GM18870 (cell line): ENCODE measurements at regions not wholly inside any gene's neighbourhood (a gene's known extent, or its start where the extent isn't known, plus 50 kb on each side); places are given as distances from the start of the nearest gene placed in this dataset.
"Not testable (repeated sequence)": the region's sequence is repeated elsewhere in the genome, so short reads cannot be mapped to it uniquely, and the experiment has no call there.

ENCODE experiments used
- ATAC-seq: cut with Tn5 transposase; IDR thresholded peaks from one replicate; pipeline ENCODE4 v1.9.1; 2021; ENCODE audit warnings: moderate library complexity; ENCODE audit not compliant: unreplicated experiment

DNA sequence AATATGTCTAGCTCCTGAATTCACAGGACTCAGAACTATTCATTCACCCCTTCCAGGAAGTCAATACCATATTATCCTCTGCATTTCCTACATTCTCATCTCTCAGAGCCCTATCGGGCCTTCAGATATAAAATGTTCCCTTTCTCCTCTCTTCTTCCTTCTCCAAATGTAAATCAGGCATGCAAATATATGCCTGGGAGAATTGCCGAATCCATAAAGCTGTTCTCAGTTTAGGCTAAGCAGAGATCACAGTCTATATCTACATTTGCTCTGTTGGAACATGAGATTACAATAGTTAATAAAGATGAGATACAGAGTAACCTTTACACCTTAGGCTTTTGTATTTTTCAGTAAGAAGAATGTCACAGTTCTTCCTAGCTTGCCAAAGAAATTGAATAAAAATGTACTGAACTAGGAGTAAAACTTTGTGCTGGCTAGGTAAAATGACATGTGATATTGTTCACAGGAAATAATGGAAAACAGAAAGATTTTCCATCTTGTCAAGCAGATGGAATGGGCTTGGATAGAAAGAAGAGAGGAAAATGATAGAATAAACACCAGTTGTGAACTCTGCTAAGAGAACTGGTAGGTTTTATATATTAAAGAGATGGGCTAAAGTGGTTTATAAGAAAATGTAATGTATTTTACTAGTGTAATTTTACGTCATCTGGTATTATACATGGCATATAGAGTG is 161.5 kb downstream of the NRIP1 start:
- ATAC-seq, result no peak

DNA sequence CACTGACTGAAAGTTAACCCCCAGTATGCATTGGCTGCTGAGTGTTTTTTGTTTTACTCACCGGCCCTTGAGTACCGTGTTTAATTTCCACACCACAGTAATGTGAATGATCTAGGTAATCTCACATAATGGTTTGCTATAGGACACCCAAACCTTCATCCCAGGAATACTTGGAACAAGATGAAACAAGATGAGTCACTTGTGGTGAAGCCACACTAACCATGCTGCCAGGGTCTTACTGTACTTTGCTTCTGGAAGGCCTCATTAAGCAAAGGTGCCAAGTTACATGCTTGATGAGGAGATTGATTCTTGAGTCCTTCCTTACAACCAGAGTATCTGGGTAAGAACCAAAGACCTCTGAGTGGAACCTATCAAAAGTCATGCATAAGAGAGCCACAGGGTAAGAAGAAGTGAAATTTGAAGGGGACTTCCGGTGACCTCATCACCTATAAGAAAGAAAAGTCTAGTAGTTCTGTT is 163.3 kb downstream of the NRIP1 start:
- ATAC-seq, result no peak

DNA sequence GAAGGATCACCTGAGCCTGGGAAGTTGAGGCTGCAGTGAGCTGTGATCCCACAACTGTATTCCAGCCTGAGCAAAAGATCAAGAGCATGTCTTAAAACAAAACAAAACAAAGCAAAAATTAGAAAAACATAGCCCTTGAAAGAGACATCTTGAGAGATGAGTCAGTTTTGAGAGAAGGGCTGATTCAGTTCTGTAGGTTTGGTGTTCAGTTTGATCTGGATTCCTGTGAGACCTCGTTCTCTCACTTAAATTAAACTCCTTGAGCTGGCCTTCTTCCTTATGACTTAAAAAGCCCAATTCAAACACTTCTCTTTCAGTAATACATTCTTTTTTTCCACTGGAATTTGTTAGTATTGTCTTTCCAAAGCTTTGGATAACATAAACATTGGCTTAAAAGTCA is 164.2 kb downstream of the NRIP1 start:
- ATAC-seq, result no peak

DNA sequence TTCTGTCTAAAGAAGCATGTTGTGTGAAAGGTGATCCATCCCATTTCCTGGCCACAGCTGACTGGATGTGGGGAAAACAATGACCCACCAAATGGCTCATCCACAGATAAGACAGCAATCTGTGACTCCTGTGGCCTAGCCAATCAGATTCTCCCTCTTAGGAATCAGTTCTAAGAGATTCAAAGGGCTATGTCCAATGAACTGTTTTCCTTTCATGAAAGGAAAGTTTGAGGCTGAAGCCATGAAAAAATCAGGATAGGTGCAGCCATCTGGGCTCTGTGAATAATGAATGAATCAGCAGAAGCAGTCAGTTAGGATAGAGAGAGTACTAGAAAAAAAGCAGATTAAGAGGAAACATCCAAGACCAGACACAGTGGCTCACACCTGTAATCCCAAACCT is 164.7 kb downstream of the NRIP1 start:
- no peak for ATAC-seq

DNA sequence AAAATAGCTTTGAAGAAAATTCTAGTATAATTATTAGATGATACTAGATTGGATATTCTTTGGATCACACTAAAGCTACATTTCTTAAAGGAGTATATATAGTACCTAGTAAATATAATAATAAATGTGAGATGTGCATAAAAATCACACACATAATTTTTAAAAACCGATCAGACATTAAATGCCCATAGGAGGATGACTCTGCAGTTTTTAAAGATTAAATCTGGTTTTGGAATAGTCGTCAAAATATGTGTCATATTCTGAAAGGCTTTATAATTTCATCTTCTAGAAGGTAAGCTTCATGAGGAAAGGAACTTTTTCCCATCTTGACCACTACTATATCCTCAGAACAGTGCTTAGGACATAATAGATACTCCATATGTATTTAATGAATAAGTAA is 169.0 kb downstream of the NRIP1 start:
- ATAC-seq, result no peak

DNA sequence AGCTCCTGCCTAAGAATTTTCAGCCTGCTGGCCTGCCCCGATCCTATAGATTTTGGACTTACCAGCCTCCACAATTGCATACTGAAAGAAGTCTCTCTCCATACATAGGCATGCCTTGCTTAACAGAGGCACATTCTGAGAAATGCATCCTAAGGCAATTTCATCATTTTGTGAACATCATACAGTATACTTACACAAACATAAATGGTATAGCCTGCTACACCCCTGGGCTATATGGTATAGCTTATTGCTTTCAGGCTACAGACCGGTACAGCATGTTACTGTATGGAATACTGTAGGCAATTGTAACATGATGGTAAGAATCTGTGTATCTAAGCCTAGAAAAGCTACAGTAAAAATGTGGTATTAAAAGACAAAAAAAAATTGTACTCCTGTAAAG is 174.7 kb downstream of the NRIP1 start:
- ATAC-seq, result no peak

DNA sequence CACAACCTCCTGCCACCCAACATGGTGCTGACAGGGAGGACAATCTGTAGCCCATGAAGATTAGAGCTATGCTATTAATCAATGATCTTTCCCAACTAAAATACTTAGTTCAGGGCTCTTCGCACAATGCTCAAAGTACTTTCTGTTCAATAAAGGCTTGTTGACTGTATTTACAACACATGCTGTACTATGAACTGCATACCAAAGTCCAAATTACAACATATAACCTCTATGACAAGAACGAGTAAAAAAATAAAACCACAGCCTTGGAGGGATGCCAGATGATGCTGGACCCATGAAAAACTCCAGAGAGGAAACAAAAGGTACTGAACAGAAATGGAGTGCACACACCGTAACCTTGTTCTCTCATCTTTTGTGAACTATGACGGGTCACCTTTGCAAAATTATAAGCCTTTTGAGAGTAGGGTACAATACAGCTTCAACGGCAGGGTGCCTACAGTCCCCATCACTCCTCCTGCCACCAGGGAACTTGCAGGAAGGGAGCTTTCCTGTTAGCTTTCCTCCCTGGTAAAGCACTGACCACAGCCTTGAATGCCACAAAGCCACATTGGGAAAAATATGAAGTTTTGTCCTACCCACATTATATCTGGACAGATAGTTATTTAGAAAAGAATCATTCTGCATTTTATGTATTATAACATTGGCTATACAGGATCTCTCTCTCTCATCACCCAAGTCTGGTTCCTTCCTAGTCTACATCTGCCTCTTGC is 175.6 kb downstream of the NRIP1 start:
- ATAC-seq, result no peak

DNA sequence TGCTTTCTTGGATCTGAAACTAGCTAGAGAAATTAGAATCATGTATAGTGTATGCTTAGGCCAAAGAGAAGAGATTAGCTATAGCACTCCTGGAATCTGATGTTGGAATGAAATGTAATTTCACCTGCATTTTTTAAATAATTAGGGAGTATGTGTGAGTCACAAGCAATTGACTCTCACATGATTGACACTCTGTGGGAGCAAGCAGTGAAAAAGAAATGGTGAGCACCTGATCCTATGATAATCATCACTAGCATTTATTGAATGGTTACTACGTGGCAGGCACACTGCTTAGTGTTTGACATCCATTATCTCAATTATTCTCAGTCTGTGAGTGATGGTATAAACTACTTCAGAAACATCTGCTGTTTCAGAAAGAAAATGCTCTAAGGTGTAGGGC is 176.6 kb downstream of the NRIP1 start:
- ATAC-seq, result no peak

DNA sequence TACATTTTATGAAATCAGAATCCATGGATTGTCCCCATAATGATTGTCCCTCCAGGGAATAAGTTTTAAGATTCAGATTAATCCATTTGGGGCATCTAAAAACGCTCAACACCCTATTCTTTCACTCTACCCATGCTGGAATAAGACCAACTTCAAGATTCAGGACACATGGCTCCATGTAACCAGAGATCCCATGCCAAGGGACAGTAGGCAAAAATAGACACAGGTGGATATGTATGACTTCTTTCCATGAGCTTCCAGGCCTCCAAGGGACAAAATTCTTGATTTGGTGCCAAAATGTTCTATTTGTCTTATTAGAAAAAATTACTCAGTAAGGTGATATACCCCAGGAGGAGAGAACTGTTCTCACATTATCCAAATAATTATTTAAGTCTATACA is 178.8 kb downstream of the NRIP1 start:
- ATAC-seq, result no peak

DNA sequence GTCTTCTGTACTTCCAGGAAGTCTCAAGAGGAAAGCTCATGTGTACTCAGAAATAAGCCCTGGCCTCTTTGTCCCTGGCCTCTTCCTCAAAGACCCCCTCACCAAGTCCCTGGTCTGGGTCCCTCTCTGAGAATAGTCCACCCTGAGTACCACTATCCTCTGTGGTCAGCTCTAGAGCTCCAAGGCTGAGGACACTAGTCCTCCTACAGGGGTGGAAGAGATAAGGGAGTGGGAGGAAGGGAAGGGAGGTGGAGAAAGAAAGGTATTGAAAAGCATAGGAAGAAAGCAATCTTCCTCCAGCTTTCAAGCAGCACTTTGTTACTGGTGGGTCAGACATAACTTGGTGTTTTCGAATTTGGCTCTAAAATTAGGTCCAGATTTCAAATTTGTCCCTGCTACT is 181.4 kb downstream of the NRIP1 start:
- no peak for ATAC-seq

DNA sequence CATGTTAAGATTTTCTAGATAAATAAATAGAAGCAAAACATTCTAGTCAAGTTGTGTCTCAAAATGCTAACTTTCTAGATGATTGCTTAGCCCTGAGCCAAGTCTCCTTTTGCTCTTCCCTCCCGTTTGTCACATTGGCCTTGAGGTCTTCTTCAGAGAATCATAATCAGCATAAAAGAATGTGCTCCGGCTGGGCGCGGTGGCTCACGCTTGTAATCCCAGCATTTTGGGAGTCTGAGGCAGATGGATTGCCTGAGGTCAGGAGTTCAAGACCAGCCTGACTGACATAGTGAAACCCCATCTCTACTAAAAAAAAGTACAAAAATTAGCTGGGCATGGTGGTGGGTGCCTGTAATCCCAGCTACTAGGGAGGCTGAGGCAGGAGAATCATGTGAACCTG is 182.3 kb downstream of the NRIP1 start:
- not testable (repeated sequence) for ATAC-seq

DNA sequence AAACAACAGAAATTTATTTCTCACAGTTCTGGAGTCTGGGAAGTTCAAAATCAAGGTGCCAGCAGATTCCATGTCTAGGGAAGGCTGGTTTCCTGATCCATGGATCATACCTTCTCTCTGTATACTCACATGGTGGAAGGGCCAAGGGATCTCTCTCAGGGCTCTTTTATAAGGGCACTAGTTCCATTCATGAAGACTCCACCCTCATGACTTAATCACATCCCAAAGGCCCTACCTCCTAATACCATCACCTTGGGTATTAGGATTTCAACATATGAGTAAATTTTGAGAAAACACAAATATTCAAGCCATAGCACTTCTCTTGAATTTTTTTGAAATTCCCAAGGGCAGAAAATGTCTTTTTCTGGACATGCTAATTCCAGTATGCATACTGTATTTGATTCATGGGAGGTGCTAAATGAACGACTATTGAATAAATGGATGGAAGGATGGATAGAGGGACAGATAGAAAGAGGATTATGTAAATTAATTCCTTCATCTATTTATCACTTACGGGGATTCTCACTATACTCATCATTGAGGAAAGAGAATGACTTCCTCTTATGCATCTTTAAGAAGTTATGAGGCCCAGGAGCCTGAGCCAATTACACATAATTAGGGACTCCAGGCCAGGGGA is 182.8 kb downstream of the NRIP1 start:
- ATAC-seq, result no peak

DNA sequence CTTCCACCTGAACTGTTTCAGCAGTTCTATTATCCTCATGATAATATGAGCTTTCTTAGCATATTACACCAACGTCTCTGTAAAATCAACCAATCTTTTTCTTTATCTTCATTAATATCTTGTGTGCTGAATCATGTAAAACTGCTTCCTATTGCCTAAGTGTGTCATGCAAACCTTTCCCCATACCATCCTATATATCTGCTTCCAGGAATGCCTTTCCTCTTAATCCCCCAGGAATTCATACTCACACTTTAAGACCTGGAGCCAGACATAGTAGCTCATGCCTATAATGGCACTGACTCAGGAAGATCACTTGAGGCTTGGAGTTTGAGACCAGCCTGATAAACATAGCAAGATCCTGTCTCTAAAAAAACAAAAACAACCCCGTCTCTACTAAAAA is 183.9 kb downstream of the NRIP1 start:
- no peak for ATAC-seq

DNA sequence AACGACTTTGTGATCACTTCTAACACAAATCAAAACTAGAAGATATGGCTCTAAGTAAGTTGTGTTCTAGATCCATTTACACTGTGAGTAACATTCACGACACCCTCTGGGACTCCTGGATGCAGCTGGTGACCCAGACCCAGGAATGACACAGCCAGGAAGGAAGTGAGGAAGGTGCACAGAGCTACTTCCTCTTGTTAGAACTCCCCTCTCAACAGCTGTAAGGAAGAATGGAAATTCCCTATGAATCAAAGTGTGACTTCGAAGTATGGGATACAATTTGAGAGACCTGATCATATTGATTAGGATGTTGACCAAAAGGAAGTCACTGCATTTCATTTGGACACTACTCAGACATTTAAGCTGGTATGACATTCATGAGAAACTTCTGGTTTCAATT is 185.3 kb downstream of the NRIP1 start:
- ATAC-seq, result no peak

DNA sequence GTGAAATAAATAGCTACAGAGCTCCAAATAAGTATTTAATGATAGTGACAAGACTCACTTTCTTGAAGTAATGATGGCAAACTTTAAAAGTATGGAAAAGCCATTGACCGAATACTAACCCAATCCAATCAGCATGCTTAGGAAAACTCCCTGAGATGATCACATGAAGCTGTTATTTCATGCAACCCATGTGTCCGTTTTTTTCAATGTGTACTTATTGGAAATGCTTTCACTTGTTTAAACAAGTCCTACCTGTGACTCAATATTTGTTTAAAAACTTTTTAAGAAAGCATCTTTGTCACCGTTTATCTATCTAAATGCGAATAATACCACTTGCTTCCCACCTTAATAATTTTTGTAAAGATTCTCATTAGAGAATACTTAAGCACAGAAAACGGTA is 185.8 kb downstream of the NRIP1 start:
- ATAC-seq, result no peak

DNA sequence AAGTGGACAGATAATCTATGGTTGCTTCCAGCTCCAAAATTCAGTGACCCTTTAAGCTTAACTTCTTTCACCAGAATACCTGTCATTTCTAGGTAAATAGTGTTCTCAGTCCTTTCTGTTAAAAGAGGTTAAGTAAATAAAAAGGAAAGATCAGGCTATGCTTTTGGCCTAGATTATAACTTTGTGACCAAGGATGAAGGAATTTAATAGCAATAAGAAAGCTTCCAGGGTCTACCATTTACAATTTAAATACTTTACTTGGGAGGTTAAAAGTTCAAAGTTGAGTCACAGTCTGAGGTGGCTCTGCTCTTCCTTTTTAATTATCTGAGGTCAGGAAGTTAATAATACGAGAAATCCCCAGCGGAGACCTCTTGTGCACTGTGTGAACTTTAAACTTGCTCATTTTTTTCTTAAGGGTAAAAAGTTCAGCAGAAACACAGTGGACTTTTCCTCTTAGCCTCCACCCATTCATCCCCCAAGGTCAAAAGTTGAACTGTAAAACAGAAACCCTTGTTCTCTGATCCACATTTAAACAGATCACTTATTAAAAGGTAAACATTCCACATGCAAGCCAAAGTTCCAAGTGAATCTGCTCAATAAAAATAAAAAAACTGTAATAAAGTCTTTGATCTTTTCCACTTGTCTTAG is 187.1 kb downstream of the NRIP1 start:
- ATAC-seq, result peak; percentile 52

DNA sequence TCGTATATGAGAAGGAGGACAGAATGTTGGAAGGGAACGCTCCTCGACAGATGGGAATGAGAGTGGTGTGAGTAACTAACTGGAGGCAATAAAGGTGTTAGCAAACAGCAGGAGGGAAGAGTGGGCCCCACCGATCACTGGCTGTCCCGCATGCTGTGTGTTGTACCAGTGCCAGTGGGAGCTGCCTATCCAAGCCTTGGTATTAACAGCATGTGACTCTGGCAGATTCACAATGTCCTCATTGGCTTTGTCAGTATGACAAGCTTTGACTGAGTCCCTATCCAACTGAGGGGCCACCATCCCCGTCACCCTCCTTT is 188.3 kb downstream of the NRIP1 start:
- no peak for ATAC-seq

DNA sequence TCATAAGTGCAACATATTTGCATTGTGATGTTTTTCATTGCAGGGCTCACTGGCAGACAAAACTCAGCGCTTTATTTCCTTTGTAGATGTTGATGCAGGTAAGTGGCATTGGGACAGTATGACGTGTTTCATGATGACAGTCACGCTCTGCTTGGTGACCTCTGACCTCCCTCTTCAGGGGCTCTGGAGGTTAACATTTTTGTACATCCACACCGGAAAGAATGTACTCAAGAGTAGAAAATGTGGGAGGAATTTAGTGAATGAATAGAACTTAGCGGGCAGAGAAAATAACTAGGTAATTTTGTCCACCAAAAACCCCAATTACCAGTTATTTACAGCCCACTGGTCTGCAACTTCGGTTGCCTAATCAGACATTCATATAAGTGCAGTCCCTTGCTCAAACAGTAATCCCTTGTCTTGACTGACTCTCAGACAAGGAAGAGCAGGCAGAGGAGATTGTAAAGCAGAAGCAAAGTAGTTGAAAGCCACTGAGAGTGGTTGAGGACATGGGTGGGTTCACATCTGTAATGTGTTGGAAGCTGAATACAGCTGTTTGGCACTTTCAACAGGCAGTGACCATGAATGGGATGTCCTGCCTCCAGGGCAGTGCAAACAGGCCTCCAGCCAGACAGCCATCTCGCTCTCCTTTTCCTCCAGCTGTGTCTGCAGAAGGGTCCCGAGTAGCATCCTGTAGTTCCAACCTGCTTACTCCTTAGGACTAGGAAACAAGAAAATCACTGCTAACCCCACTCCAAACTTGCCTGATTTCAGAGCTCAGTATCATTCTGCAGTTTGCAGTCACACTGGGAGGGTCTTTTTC is 188.9 kb downstream of the NRIP1 start:
- peak; percentile 75 for ATAC-seq

DNA sequence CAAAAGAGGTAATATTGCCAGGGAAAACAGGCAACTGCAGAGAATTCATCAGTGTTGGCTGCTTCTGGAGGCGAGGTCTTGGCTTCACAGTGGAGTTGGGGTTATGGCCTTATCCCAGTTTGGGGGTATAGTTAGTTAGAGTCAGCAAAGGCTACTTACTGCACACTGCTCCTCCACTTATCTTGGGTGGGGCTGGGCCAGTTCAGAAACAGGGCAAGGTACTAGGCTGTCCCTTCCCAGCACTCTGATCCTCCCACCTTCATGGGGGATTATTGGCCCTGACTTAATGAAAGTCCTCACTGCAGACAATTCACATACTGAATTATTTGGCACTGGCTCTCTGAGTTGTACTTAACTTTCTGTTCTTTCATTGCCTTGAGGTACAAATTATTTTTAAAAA is 189.6 kb downstream of the NRIP1 start:
- no peak for ATAC-seq

DNA sequence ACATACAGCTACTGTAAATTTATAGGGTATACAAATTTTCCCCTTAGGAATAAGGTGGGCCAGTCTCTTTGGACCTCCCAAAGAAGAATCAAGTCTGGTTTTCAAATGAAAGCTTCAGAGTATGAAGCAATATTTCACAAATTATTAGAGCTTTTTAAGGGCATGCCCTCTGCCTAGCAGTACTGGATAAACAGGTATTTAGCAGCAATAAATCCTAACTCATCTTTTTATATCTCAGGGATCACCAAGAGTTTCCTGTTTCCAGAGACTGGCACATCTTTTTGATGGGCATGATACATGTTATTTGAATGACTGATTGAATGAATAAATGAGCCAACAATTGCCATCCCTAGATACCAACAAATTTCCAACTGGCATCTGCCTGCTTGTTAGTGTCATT is 190.4 kb downstream of the NRIP1 start:
- ATAC-seq, result no peak

DNA sequence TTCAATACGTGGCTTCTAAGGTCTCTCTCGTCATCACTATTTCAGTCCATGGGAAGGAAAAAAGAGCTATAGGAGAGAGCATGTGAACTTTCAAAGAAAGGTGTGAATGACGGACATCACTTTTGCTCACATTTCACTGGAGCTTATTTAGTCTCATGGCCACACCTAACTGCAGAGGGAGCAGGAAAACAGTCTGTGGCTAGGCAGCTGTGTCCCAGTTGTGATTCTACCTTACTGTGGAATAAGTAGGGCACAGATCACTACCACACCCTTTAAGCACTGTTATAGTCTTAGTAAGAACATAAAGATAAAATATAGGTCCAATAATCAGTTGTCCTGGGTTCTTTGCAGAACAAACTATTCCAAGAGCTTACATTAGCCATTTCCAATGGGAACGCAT is 192.9 kb downstream of the NRIP1 start:
- no peak for ATAC-seq
